NT2/D1 (cell line): ENCODE measurements at regions not wholly inside any gene's neighbourhood (a gene's known extent, or its start where the extent isn't known, plus 50 kb on each side); places are given as distances from the start of the nearest gene placed in this dataset.

ENCODE experiments used
- DNase-seq: peaks from one replicate; pipeline ENCODE4 v3.0.0-alpha.2; 2011; ENCODE audit warnings: low read depth, low spot score
- H3K27me3 ChIP-seq: 2 replicates; pipeline ENCODE4 v1.6.0; 2011; ENCODE audit warnings: mild to moderate bottlenecking; ENCODE audit not compliant: insufficient read length, insufficient read depth
- H3K36me3 ChIP-seq: 2 replicates; pipeline ENCODE4 v1.6.1; 2011; ENCODE audit warnings: mild to moderate bottlenecking, low read length, mixed read lengths; ENCODE audit not compliant: insufficient read depth, insufficient read length
- H3K4me1 ChIP-seq: 2 replicates; pipeline ENCODE4 v1.5.1; 2011; ENCODE audit not compliant: insufficient read depth, insufficient read length
- H3K4me3 ChIP-seq: 2 replicates; pipeline ENCODE4 v1.5.1; 2011; ENCODE audit warnings: low read depth; ENCODE audit not compliant: insufficient read length
- H3K9ac ChIP-seq: 2 replicates; pipeline ENCODE4 v1.6.0; 2011; ENCODE audit warnings: low read depth; ENCODE audit not compliant: insufficient read length
- H3K9me3 ChIP-seq: 2 replicates; pipeline ENCODE4 v1.5.1; 2011; ENCODE audit warnings: mild to moderate bottlenecking, low read length; ENCODE audit not compliant: insufficient read depth
- SUZ12 ChIP-seq: IDR thresholded peaks from 2 replicates; pipeline ENCODE4 v1.6.1; 2011; ENCODE audit not compliant: insufficient read length, insufficient read depth; ENCODE audit errors: extremely low read depth
- YY1 ChIP-seq: IDR thresholded peaks from 2 replicates; pipeline ENCODE4 v1.6.1; 2011; ENCODE audit not compliant: insufficient read length, insufficient read depth
- ZNF274 ChIP-seq: IDR thresholded peaks from 2 replicates; pipeline ENCODE4 v1.6.1; 2011; ENCODE audit warnings: mild to moderate bottlenecking, low read depth, low read length

DNA sequence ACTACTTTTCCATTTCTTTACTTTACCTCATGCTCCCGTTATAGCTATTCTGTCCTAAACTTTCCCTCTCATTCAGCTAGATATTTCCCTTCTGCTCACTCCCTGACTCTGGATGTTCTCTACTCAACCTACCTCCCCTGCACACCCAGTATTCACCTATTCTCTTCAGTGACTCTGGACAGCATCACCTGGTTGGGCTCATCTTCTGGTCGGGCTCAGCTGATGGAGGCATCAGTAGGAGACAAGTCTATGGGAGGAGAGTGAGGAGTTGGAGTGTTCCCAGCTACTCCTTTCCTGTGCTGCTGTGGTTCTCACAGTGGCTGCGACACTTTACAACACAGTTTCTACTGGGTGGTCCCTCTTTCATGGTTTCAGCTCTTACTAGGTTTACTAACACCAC, 493.9 kb downstream of the DMAC1 start:
- TF ChIP-seq ZNF274: no peak
- no peak for TF ChIP-seq YY1
- no peak for TF ChIP-seq SUZ12
- H3K4me3 ChIP-seq: no peak overlapping the region

DNA sequence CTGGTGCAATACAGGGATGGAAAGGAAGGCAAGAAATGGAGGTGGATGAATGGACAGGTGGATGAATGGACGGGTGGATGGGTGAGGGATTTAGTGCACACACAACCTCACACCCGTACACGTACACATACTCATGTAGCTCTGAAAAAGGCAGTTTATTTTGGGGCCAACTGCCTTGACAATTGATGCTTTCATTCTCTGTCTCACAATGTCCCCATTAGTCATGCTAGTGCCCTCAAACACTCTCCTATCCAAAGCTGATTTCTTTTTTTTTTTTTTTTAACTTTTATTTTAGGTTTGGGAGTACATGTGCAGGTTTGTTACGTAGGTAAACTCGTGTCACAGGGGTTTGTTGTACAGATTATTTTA, 495.0 kb downstream of the DMAC1 start:
- no peaks in the 10 kb centered on the region for H3K36me3 ChIP-seq
- no peak overlapping the region for H3K4me3 ChIP-seq
- TF ChIP-seq YY1 (no peak), ZNF274 (no peak), SUZ12 (no peak)
- no peak for DNase-seq
- H3K4me1 ChIP-seq: no peaks in the 10 kb centered on the region
- H3K9ac ChIP-seq: no peak overlapping the region
- H3K27me3 ChIP-seq: no peaks in the 10 kb centered on the region
- peaks cover 11% of the 10 kb centered on the region; the same call in 1 of the 2 replicates for H3K9me3 ChIP-seq

More for the DNA sequence above, 493.9 kb downstream of the DMAC1 start:
- no peaks in the 10 kb centered on the region for H3K27me3 ChIP-seq
- H3K4me1 ChIP-seq: no peaks in the 10 kb centered on the region
- DNase-seq: no peak
- peaks cover 22% of the 10 kb centered on the region; the same call in 1 of the 2 replicates for H3K9me3 ChIP-seq
- H3K9ac ChIP-seq: no peak overlapping the region
- no peaks in the 10 kb centered on the region for H3K36me3 ChIP-seq

DNA sequence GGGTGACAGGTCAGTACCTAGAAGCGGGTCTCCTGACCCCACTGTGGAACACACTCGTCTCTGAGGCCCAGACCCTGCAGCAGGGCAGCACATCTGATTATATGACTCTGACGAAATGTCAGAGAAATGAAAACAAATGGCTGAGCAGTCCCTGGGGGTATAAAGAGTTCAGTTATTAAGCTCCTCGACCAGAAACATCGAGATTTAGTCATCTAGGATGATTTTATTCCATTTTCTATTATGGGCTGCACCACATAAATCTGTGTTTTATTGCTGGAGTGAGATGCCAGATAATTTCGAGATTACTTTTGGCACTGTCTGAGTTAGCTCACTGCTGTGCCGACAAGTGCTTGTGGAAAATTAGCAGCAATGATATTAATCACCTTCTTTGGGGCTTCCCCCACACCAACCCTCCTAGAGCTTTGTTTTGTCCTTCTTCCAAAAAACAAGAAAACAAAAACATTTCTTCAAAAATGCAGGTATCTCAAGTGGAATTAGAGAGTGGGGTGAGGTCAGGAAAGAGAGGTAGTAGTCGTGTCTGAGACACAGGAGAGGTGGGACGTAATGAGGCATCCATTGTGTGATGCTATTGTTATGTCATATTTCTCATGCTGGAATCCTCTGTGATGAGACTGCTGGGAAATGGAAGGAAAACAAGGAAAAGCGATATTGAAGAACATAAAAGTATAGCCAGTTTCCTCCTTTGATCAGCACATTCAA, 495.5 kb downstream of the DMAC1 start:
- Histone ChIP-seq H3K4me3 (no peak overlapping the region), H3K27me3 (no peaks in the 10 kb centered on the region), H3K9ac (no peak overlapping the region), H3K36me3 (no peaks in the 10 kb centered on the region), H3K9me3 (peaks cover 6% of the 10 kb centered on the region; the same call in 1 of the 2 replicates), H3K4me1 (no peaks in the 10 kb centered on the region)
- DNase-seq: no peak
- TF ChIP-seq YY1 (no peak), ZNF274 (no peak), SUZ12 (no peak)

DNA sequence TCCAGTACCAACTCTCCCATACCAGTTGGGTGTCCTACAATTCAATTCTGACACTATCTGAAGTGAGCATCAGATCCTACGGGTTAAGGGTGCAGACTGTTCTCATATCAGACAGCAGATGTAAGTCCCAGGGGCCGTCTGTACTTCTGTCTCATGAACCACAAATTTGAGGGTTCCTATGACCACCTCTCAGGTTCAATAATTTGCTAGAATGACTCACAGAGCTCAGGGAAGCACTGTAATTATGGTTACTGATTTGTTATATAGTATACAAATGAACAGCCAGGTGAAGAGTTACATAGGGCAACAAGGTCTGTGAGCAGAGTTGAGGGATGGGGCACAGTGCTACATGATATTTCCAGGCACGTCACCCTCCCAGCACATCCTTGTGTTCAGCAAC, 499.1 kb downstream of the DMAC1 start:
- Histone ChIP-seq H3K36me3 (no peaks in the 10 kb centered on the region), H3K9ac (no peak overlapping the region), H3K4me3 (no peak overlapping the region), H3K4me1 (no peaks in the 10 kb centered on the region), H3K27me3 (no peaks in the 10 kb centered on the region), H3K9me3 (no peaks in the 10 kb centered on the region)
- no peak for DNase-seq
- TF ChIP-seq SUZ12: no peak
- no peak for TF ChIP-seq YY1
- TF ChIP-seq ZNF274: no peak

DNA sequence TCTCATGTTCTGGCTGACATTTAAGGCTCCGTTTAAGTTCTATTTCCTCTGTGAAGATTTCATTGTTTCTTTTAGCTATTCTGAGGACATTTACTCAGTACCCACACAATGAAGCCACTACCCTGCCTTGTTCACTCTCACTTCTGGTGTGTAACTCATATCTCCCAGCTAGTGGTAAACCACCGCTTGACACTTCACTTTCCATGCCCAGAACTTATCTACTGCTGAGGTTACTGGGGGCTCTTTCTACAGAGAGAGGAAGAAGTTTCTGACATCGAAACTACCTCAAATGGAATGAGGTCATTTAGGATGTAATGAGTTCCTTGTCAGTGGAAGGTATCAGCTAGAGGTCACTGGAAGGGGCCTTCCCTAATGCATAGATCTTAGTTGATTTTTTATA, 501.5 kb downstream of the DMAC1 start:
- Histone ChIP-seq H3K36me3 (no peaks in the 10 kb centered on the region), H3K4me3 (no peak overlapping the region), H3K9ac (no peak overlapping the region), H3K27me3 (no peaks in the 10 kb centered on the region), H3K9me3 (no peaks in the 10 kb centered on the region), H3K4me1 (no peaks in the 10 kb centered on the region)
- TF ChIP-seq SUZ12: no peak
- no peak for TF ChIP-seq ZNF274
- TF ChIP-seq YY1: no peak
- DNase-seq: no peak

DNA sequence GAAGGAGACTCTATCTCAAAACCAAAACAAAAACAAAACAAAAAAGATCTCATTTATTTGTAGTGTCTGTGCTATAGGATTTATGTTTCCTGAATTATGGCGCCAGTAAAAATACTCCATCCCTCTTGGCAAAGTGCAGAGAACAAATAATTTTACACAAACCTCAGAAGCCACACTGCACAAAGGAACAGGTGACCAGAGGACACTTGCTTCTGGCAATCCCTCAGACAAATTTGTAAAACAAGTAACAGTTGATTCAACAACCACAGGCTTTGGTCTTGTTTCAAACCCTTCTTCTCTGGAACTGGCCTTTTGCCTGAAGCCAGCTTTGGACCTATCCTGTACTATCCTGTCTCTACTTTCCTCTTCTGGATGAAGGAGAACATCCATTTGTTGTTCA, 502.1 kb downstream of the DMAC1 start:
- TF ChIP-seq SUZ12 (no peak), ZNF274 (no peak), YY1 (no peak)
- H3K27me3 ChIP-seq: no peaks in the 10 kb centered on the region
- no peak for DNase-seq
- H3K4me1 ChIP-seq: no peaks in the 10 kb centered on the region
- no peak overlapping the region for H3K4me3 ChIP-seq
- H3K9me3 ChIP-seq: no peaks in the 10 kb centered on the region
- no peaks in the 10 kb centered on the region for H3K36me3 ChIP-seq
- no peak overlapping the region for H3K9ac ChIP-seq

DNA sequence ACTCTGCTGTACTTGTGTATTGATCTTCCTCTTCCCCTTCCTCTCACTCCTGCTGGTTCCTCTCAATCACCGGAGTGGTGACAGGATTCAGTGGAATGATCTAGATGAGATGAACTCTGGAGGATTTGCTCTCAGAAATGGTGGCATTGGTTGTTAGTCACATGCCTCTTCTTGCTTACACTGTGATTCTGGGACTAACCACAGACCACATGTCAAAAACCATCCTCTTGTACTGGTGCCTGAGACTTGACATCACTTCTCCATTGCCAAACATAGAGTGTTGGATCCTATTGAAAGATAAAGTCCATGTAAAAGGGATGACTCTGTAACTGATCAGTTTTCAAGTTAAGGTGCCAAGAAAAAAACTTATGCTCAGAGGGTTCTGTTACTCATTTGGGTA, 506.5 kb downstream of the DMAC1 start:
- Histone ChIP-seq H3K9me3 (no peaks in the 10 kb centered on the region), H3K4me3 (no peak overlapping the region), H3K9ac (no peak overlapping the region), H3K27me3 (no peaks in the 10 kb centered on the region), H3K36me3 (no peaks in the 10 kb centered on the region), H3K4me1 (no peaks in the 10 kb centered on the region)
- TF ChIP-seq ZNF274: no peak
- no peak for TF ChIP-seq SUZ12
- no peak for TF ChIP-seq YY1
- no peak for DNase-seq
